Activated T-helper 1 cell treated with anti-CD3 and anti-CD28 coated beads, Interleukin-12 subunit alpha, Interleukin-12 subunit beta, Interleukin-2, Interleukin-4 antibody, amounts not matched to agents 30 ng/mL and 10 ng/mL and 1 ng/mL, durations not matched to agents 14 hours and 24 hours and 36 hours (primary cell): ENCODE measurements at regions not wholly inside any gene's neighbourhood (a gene's known extent, or its start where the extent isn't known, plus 50 kb on each side); places are given as distances from the start of the nearest gene placed in this dataset.
"Not testable (repeated sequence)": the region's sequence is repeated elsewhere in the genome, so short reads cannot be mapped to it uniquely, and the experiment has no call there.

Source experiments
- DNase-seq: peaks from one replicate; pipeline ENCODE4 v3.0.0; 2021; ENCODE audit warnings: low spot score
- H3K27ac Mint-ChIP-seq: one replicate; pipeline ENCODE4 v1.8.0; 2021; ENCODE audit warnings: mild to moderate bottlenecking, mixed read lengths
- H3K27me3 Mint-ChIP-seq: one replicate; pipeline ENCODE4 v1.8.0; 2022; ENCODE audit warnings: mild to moderate bottlenecking, moderate library complexity, mixed read lengths; ENCODE audit not compliant: insufficient read depth
- H3K36me3 Mint-ChIP-seq: one replicate; pipeline ENCODE4 v1.8.0; 2021; ENCODE audit warnings: low read depth, mixed read lengths
- H3K4me1 Mint-ChIP-seq: one replicate; pipeline ENCODE4 v1.8.0; 2021; ENCODE audit warnings: low read depth, mixed read lengths
- H3K4me3 Mint-ChIP-seq: one replicate; pipeline ENCODE4 v1.8.0; 2021; ENCODE audit warnings: mild to moderate bottlenecking, moderate library complexity, mixed read lengths
- H3K9me3 Mint-ChIP-seq: one replicate; pipeline ENCODE4 v1.8.0; 2021; ENCODE audit warnings: mixed read lengths
- intact Hi-C: fragments of 100-400 bp; cut with micrococcal nuclease; formaldehyde crosslinking; loops from one replicate; pipeline ENCODE4 v1.15.1; 2024

GRCh38 chr9:124130277-124131075, 118.9 kb downstream of the LHX2 start:
- Mint-ChIP-seq H3K36me3 (no peaks in the 10 kb centered on the region), H3K4me1 (peaks cover 5% of the 10 kb centered on the region), H3K4me3 (no peak overlapping the region), H3K9me3 (no peaks in the 10 kb centered on the region), H3K27ac (no peak overlapping the region), H3K27me3 (peaks cover 8% of the 10 kb centered on the region)
- intact Hi-C loops = no loop called here
- no peak for DNase-seq

GRCh38 chr9:124131518-124131917, 120.0 kb downstream of the LHX2 start:
- H3K27me3 Mint-ChIP-seq = not testable (repeated sequence)

DNA sequence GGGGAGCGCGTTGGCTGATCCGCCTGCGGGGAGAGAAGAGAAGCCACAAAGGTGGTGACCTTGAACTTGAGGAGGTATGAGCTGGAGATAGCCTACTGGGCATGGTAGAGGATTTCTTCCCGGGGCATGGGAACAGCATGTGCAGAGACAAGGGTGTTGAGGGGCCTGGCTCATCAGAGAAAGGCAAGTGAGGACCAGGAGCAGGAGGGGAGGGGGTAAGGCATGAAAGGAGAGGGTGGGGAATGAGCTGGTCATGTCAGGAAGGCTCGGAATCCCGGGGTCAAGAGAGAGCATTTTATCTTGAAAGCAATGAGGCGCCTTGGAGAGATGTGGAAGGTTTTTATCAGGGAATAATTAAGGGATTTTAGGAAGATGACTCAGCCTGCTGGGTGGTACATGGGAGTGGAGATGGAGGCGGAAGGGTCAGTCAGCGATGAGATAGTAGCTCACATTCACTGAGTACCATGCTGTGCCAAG, 121.1 kb downstream of the LHX2 start:
- H3K27me3 Mint-ChIP-seq = peaks cover 10% of the 10 kb centered on the region
- DNase-seq = no peak
- no peak overlapping the region for H3K4me3 Mint-ChIP-seq
- intact Hi-C loops = no loop called here
- H3K27ac Mint-ChIP-seq = no peak overlapping the region
- no peaks in the 10 kb centered on the region for H3K36me3 Mint-ChIP-seq
- no peaks in the 10 kb centered on the region for H3K4me1 Mint-ChIP-seq
- no peaks in the 10 kb centered on the region for H3K9me3 Mint-ChIP-seq

More at GRCh38 chr9:124131518-124131917, 120.0 kb downstream of the LHX2 start:
- H3K4me1 Mint-ChIP-seq, DNase-seq, intact Hi-C loops, H3K4me3 Mint-ChIP-seq, H3K27ac Mint-ChIP-seq, H3K36me3 Mint-ChIP-seq, H3K9me3 Mint-ChIP-seq: not testable (repeated sequence)

DNA sequence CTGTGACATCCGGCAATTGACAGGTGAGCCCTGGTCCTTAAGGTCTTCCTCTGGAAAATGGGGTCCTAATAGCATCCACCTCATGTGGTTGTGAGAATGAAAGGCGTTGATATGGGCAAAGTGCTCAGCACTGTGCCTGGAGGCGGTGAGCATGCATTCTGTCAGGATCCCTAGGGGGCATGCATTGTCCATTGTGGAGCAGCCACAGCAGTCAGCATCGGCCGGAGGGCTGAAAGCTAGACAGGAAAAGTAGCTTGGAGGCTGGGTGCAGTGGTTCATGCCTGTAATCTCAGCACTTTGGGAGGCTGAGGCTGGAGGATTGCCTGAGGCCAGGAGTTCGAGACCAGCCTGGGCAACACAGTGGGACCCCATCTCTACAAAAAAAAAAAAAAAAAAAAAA, 122.2 kb downstream of the LHX2 start:
- Mint-ChIP-seq H3K27me3 (peaks cover 12% of the 10 kb centered on the region), H3K4me1 (no peaks in the 10 kb centered on the region)
- DNase-seq = no peak

DNA sequence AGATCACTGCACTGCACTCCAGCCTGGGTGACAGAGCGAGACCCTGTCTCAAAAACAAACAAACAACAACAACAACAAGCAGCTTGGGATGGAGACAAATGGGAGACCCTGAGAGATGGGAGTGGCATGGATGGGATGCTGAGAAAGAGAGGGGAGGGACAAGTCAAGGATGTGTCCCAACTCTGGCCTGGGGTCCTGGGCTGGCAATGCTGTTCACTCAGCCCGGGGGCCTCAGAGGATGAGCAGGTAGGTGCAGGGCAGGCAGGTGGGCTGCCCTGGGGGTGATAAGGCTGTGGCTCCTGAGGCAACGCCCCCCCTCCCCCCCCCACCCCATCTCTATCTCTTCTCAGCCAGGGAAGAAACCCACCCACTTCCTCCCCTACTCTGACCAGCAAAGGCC, 123.0 kb downstream of the LHX2 start:
- intact Hi-C loops = no loop called here
- no peak for DNase-seq
- Mint-ChIP-seq H3K4me1 (no peaks in the 10 kb centered on the region), H3K27me3 (peaks cover 12% of the 10 kb centered on the region), H3K9me3 (no peaks in the 10 kb centered on the region), H3K27ac (no peak overlapping the region), H3K36me3 (no peaks in the 10 kb centered on the region), H3K4me3 (no peak overlapping the region)

More for the DNA sequence above, 122.2 kb downstream of the LHX2 start:
- H3K4me3 Mint-ChIP-seq = no peak overlapping the region
- H3K9me3 Mint-ChIP-seq = no peaks in the 10 kb centered on the region
- H3K27ac Mint-ChIP-seq = no peak overlapping the region
- no peaks in the 10 kb centered on the region for H3K36me3 Mint-ChIP-seq
- intact Hi-C loops = no loop called here

- Mint-ChIP-seq H3K36me3 (no peaks in the 10 kb centered on the region), H3K4me1 (no peaks in the 10 kb centered on the region), H3K4me3 (no peak overlapping the region), H3K9me3 (no peaks in the 10 kb centered on the region), H3K27me3 (peaks cover 9% of the 10 kb centered on the region), H3K27ac (no peak overlapping the region)
- intact Hi-C loops = no loop called here
- no peak for DNase-seq
Observed at GRCh38 chr9:124135813-124136365, 121.9 kb upstream of the NEK6 start.

GRCh38 chr9:124137009-124137943, 120.5 kb upstream of the NEK6 start:
- no peak for DNase-seq
- Mint-ChIP-seq H3K36me3 (no peaks in the 10 kb centered on the region), H3K4me1 (no peaks in the 10 kb centered on the region), H3K27me3 (peaks cover 9% of the 10 kb centered on the region), H3K4me3 (no peak overlapping the region), H3K9me3 (no peaks in the 10 kb centered on the region), H3K27ac (no peak overlapping the region)
- intact Hi-C loops = no loop called here

DNA sequence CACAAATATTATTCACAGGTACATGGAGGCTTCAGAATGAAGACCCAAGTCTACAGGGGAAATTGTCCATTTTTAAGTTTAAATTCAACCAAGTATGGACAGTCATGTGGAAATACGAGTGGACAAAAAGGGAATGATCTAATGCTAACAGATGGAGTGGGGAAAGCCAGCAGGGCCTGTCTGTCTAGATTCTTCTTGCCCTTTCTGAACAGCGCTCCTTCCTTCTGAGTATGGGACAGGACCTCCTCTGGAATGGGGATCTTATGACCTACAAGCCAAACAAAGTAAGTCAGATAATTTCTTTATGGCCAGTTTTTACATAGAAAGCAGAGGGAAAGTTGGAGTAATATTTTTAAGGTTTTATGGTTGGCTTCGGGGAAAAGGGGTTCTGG, 119.8 kb upstream of the NEK6 start:
- H3K36me3 Mint-ChIP-seq = no peaks in the 10 kb centered on the region
- H3K27ac Mint-ChIP-seq = no peak overlapping the region
- peaks cover 9% of the 10 kb centered on the region for H3K27me3 Mint-ChIP-seq
- H3K4me1 Mint-ChIP-seq = no peaks in the 10 kb centered on the region
- intact Hi-C loops = no loop called here
- DNase-seq = no peak
- H3K9me3 Mint-ChIP-seq = no peaks in the 10 kb centered on the region
- H3K4me3 Mint-ChIP-seq = no peak overlapping the region

DNA sequence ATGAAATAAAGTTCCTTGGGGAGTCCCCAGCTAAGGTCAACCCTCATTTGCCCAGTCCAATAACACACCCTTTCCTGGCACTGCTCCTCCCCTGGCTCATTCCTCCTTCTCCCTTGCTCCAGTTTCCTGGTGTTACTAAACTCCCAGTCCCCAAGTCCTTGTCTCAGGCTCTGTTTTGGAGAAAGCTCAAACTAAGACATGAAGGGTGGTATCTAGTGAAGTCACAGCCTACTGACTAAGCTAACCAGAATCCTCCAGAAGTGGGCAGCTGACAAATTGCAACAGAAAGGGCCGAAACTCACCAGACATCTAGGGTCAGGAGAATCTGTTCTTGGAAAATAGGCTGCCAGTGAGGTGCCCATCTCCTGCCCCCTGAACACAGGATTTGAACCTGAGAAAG, 118.7 kb upstream of the NEK6 start:
- intact Hi-C loops = no loop called here

GRCh38 chr9:124140941-124141568, 116.7 kb upstream of the NEK6 start:
- Mint-ChIP-seq H3K36me3 (no peaks in the 10 kb centered on the region), H3K27ac (no peak overlapping the region), H3K4me3 (no peak overlapping the region), H3K27me3 (peaks cover 4% of the 10 kb centered on the region), H3K9me3 (no peaks in the 10 kb centered on the region), H3K4me1 (peaks cover 1% of the 10 kb centered on the region)
- intact Hi-C loops = no loop called here
- no peak for DNase-seq

More for the DNA sequence above, 118.7 kb upstream of the NEK6 start:
- DNase-seq = no peak
- no peaks in the 10 kb centered on the region for H3K9me3 Mint-ChIP-seq
- H3K27me3 Mint-ChIP-seq = peaks cover 6% of the 10 kb centered on the region
- H3K4me1 Mint-ChIP-seq = no peaks in the 10 kb centered on the region
- no peak overlapping the region for H3K27ac Mint-ChIP-seq
- H3K4me3 Mint-ChIP-seq = no peak overlapping the region
- no peaks in the 10 kb centered on the region for H3K36me3 Mint-ChIP-seq

GRCh38 chr9:124144561-124145123, 113.1 kb upstream of the NEK6 start:
- H3K9me3 Mint-ChIP-seq, intact Hi-C loops, H3K4me1 Mint-ChIP-seq, DNase-seq, H3K4me3 Mint-ChIP-seq, H3K27ac Mint-ChIP-seq, H3K36me3 Mint-ChIP-seq: not testable (repeated sequence)
- peaks cover 10% of the 10 kb centered on the region for H3K27me3 Mint-ChIP-seq

DNA sequence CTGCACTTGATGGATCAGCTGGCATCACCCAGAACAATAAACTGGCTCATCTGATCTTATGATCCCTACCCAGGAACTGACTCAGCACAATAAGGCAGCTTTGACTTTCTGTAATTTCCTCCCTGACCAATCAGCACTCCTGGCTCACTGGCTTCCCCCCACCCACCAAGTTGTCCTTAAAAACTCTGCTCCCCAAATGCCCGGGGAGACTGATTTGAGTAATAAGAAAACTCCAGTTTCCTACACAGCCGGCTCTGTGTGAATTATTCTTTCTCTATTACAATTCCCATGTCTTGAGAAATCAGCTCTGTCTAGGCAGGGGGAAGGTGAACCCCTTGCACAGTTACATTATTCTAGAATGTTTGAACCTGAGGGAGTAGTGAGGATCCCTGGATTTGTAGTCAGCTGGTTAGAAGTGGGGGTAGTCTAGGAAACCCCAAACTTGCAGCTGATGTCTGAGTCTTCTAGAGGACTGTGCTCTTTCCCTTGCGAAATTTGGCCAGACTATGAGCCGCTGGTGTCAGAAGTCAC, 111.7 kb upstream of the NEK6 start:
- Mint-ChIP-seq H3K27ac (no peak overlapping the region), H3K4me3 (no peak overlapping the region), H3K9me3 (no peaks in the 10 kb centered on the region), H3K27me3 (peaks cover 13% of the 10 kb centered on the region), H3K4me1 (peaks cover 9% of the 10 kb centered on the region), H3K36me3 (no peaks in the 10 kb centered on the region)
- DNase-seq = no peak
- intact Hi-C loops = no loop called here
